Osteoblast (primary cell): ENCODE measurements at regions not wholly inside any gene's neighbourhood (a gene's known extent, or its start where the extent isn't known, plus 50 kb on each side); places are given as distances from the start of the nearest gene placed in this dataset.

Experiments
- DNase-seq: peaks from one replicate; pipeline ENCODE4 v3.0.0; 2011; ENCODE audit warnings: low spot score, mixed read lengths; ENCODE audit not compliant: insufficient read length; ENCODE audit errors: missing footprints
- H2AFZ ChIP-seq: 2 replicates; pipeline ENCODE4 v1.6.0; 2011; ENCODE audit warnings: mild to moderate bottlenecking, low read length
- H3K27ac ChIP-seq: 2 replicates; pipeline ENCODE4 v1.5.1; 2011; ENCODE audit warnings: mild to moderate bottlenecking, low read depth, low read length, moderate library complexity
- H3K27me3 ChIP-seq: 2 replicates; pipeline ENCODE4 v1.6.0; 2012; ENCODE audit warnings: mild to moderate bottlenecking, control low read depth, inconsistent platforms, low read length, moderate library complexity; ENCODE audit not compliant: insufficient read depth
- H3K36me3 ChIP-seq: 2 replicates; pipeline ENCODE4 v1.5.1; 2011; ENCODE audit warnings: mild to moderate bottlenecking, low read length, control low read depth, moderate library complexity; ENCODE audit not compliant: insufficient read depth
- H3K4me1 ChIP-seq: 2 replicates; pipeline ENCODE4 v1.5.1; 2011; ENCODE audit warnings: mild to moderate bottlenecking, low read length, control low read depth, moderate library complexity; ENCODE audit not compliant: insufficient read depth
- H3K4me2 ChIP-seq: 2 replicates; pipeline ENCODE4 v1.6.0; 2011; ENCODE audit warnings: mild to moderate bottlenecking, low read length; ENCODE audit not compliant: insufficient read depth
- H3K4me3 ChIP-seq: fragments of 200-600 bp; sonication (generic); 3 replicates; pipeline ENCODE4 v1.5.1; 2012; ENCODE audit warnings: mild to moderate bottlenecking, low read length, inconsistent platforms; ENCODE audit not compliant: insufficient read depth
- H3K79me2 ChIP-seq: 2 replicates; pipeline ENCODE4 v1.6.0; 2012; ENCODE audit warnings: mild to moderate bottlenecking, low read length, control low read depth, inconsistent platforms; ENCODE audit not compliant: insufficient read depth
- H3K9me3 ChIP-seq: 2 replicates; pipeline ENCODE4 v1.5.1; 2011; ENCODE audit warnings: low read depth, low read length, control low read depth
- H4K20me1 ChIP-seq: 2 replicates; pipeline ENCODE4 v1.6.0; 2012; ENCODE audit warnings: mild to moderate bottlenecking, low read length, control low read depth; ENCODE audit not compliant: insufficient read depth
- CTCF ChIP-seq: IDR thresholded peaks from 2 replicates; pipeline ENCODE4 v1.5.1; 2011; ENCODE audit warnings: mild to moderate bottlenecking, low read depth, low read length, moderate library complexity; ENCODE audit errors: extremely low read depth

GRCh38 chr13:108376308-108376707, 106.8 kb downstream of the TNFSF13B start:
- TF ChIP-seq CTCF = no peak
- H2AFZ ChIP-seq = no peak overlapping the region
- no peak overlapping the region for H3K27ac ChIP-seq
- H3K4me2 ChIP-seq = no peak overlapping the region
- no peaks in the 10 kb centered on the region for H3K9me3 ChIP-seq
- no peak for DNase-seq
- no peaks in the 10 kb centered on the region for H3K27me3 ChIP-seq
- no peaks in the 10 kb centered on the region for H3K79me2 ChIP-seq
- no peaks in the 10 kb centered on the region for H3K36me3 ChIP-seq
- H3K4me3 ChIP-seq = no peak overlapping the region
- no peaks in the 10 kb centered on the region for H4K20me1 ChIP-seq
- no peaks in the 10 kb centered on the region for H3K4me1 ChIP-seq

DNA sequence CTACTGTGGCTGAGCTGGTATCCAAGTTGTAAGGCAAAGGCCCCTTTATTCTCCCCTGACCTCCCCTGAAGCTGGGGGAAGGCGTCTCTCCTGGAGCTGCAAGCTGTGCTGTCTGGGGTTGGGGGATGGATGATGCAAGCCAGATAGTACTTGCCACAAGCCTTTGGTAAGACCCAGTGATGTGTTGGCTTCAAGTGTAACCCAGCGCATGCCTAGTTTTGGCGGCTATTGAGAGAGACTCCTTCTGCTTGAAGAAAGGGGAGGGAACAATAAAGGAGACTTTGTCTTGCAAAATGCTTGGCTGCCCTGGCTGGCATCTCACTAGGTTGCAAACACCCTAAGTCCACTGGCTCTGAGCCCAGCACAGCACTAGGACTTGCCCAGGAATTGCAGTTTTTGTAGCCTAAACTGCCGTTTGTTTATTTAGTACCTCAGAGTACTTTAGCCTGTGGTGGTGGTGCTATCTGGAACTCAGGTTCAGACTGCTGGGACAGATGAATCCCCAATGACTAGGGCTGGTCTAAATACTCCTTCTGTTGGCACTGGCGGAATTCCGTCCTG, 108.2 kb downstream of the TNFSF13B start:
- H3K9me3 ChIP-seq = no peaks in the 10 kb centered on the region
- DNase-seq = no peak
- no peaks in the 10 kb centered on the region for H4K20me1 ChIP-seq
- TF ChIP-seq CTCF = no peak
- no peaks in the 10 kb centered on the region for H3K36me3 ChIP-seq
- no peaks in the 10 kb centered on the region for H3K27me3 ChIP-seq
- no peaks in the 10 kb centered on the region for H3K4me1 ChIP-seq
- H3K27ac ChIP-seq = no peak overlapping the region
- no peaks in the 10 kb centered on the region for H3K79me2 ChIP-seq
- H2AFZ ChIP-seq = no peak overlapping the region
- H3K4me3 ChIP-seq = no peak overlapping the region
- H3K4me2 ChIP-seq = no peak overlapping the region

GRCh38 chr13:108383667-108384066, 114.1 kb downstream of the TNFSF13B start:
- no peak overlapping the region for H3K4me2 ChIP-seq
- no peak overlapping the region for H2AFZ ChIP-seq
- TF ChIP-seq CTCF = no peak
- H3K4me3 ChIP-seq = no peak overlapping the region
- H4K20me1 ChIP-seq = no peaks in the 10 kb centered on the region
- H3K27ac ChIP-seq = no peak overlapping the region
- no peaks in the 10 kb centered on the region for H3K4me1 ChIP-seq
- H3K9me3 ChIP-seq = no peaks in the 10 kb centered on the region
- no peaks in the 10 kb centered on the region for H3K27me3 ChIP-seq
- no peaks in the 10 kb centered on the region for H3K79me2 ChIP-seq
- H3K36me3 ChIP-seq = no peaks in the 10 kb centered on the region
- no peak for DNase-seq

GRCh38 chr13:108387156-108387555, 117.6 kb downstream of the TNFSF13B start:
- Histone ChIP-seq H3K27ac (no peak overlapping the region), H3K4me1 (no peaks in the 10 kb centered on the region), H3K4me2 (no peak overlapping the region), H4K20me1 (no peaks in the 10 kb centered on the region), H3K4me3 (no peak overlapping the region), H2AFZ (no peak overlapping the region), H3K27me3 (no peaks in the 10 kb centered on the region), H3K79me2 (no peaks in the 10 kb centered on the region), H3K9me3 (no peaks in the 10 kb centered on the region), H3K36me3 (no peaks in the 10 kb centered on the region)
- no peak for TF ChIP-seq CTCF
- DNase-seq = no peak
